ENCODE measurements at regions not wholly inside any gene's neighbourhood (a gene's known extent, or its start where the extent isn't known, plus 50 kb on each side); places are given as distances from the start of the nearest gene placed in this dataset.

GRCh38 chr12:111174251-111174960 is 194.5 kb downstream of the PHETA1 start:
- Histone ChIP-seq H3K36me3 (ENCODE audit: insufficient read depth, low read length) (no peaks in the 10 kb centered on the region), H3K27me3 (ENCODE audit: insufficient read depth, low read depth, low read length) (no peaks in the 10 kb centered on the region), H3K4me2 (ENCODE audit: low read length) (no peak overlapping the region), H3K79me2 (replicated peaks; ENCODE audit: insufficient read depth, low read length) (no peaks in the 10 kb centered on the region), H3K4me3 (ENCODE audit: low read length) (no peak overlapping the region), H3F3A (ENCODE audit: insufficient read depth, low read length, poor library complexity, severe bottlenecking) (no peaks in the 10 kb centered on the region), H3K27ac (ENCODE audit: low read length) (no peak overlapping the region), H3K9me2 (ENCODE audit: insufficient read depth, low read length) (no peaks in the 10 kb centered on the region), H2AFZ (ENCODE audit: low read depth, low read length) (no peak overlapping the region), H3K9me3 (ENCODE audit: low read length) (no peaks in the 10 kb centered on the region), H4K20me1 (ENCODE audit: insufficient read depth) (no peaks in the 10 kb centered on the region), H3K9ac (ENCODE audit: low read length) (no peak overlapping the region)
- TF ChIP-seq CTCF (IDR thresholded peaks at IDR 0.05; ENCODE audit: poor library complexity, severe bottlenecking) (peak; percentile 19), SMC3 (conservative IDR thresholded peaks at IDR 0.05; ENCODE audit: poor library complexity) (no peak), REST (IDR thresholded peaks at IDR 0.05; ENCODE audit: borderline replicate concordance) (no peak)

GRCh38 chr12:111173836-111174235 is 195.1 kb downstream of the PHETA1 start:
- Histone ChIP-seq H3K9me2 (ENCODE audit: insufficient read depth, low read length) (no peaks in the 10 kb centered on the region), H3K9me3 (ENCODE audit: low read length) (no peaks in the 10 kb centered on the region), H3K27me3 (ENCODE audit: insufficient read depth, low read depth, low read length) (no peaks in the 10 kb centered on the region), H4K20me1 (ENCODE audit: insufficient read depth) (no peaks in the 10 kb centered on the region), H3F3A (ENCODE audit: insufficient read depth, low read length, poor library complexity, severe bottlenecking) (no peaks in the 10 kb centered on the region), H3K27ac (ENCODE audit: low read length) (no peak overlapping the region), H3K79me2 (replicated peaks; ENCODE audit: insufficient read depth, low read length) (no peaks in the 10 kb centered on the region), H3K36me3 (ENCODE audit: insufficient read depth, low read length) (no peaks in the 10 kb centered on the region), H3K4me3 (ENCODE audit: low read length) (no peak overlapping the region), H2AFZ (ENCODE audit: low read depth, low read length) (no peak overlapping the region), H3K4me2 (ENCODE audit: low read length) (no peak overlapping the region), H3K9ac (ENCODE audit: low read length) (no peak overlapping the region)
- TF ChIP-seq EP300 (conservative IDR thresholded peaks at IDR 0.05; ENCODE audit: poor library complexity, severe bottlenecking) (no peak), TAF1 (IDR thresholded peaks at IDR 0.05; ENCODE audit: low read depth) (no peak)

- H3K27me3 ChIP-seq (ENCODE audit: insufficient read depth, low read depth, low read length), result no peaks in the 10 kb centered on the region
- no peak overlapping the region for H3K9ac ChIP-seq (ENCODE audit: low read length)
- no peaks in the 10 kb centered on the region for H3F3A ChIP-seq (ENCODE audit: insufficient read depth, low read length, poor library complexity, severe bottlenecking)
- no peaks in the 10 kb centered on the region for H3K36me3 ChIP-seq (ENCODE audit: insufficient read depth, low read length)
- no peak overlapping the region for H3K4me2 ChIP-seq (ENCODE audit: low read length)
- no peaks in the 10 kb centered on the region for H4K20me1 ChIP-seq (ENCODE audit: insufficient read depth)
- H3K79me2 ChIP-seq (replicated peaks; ENCODE audit: insufficient read depth, low read length), result no peaks in the 10 kb centered on the region
- no peaks in the 10 kb centered on the region for H3K9me3 ChIP-seq (ENCODE audit: low read length)
- no peak overlapping the region for H3K27ac ChIP-seq (ENCODE audit: low read length)
- H3K4me3 ChIP-seq (ENCODE audit: low read length), result no peak overlapping the region
- H3K9me2 ChIP-seq (ENCODE audit: insufficient read depth, low read length), result no peaks in the 10 kb centered on the region
- no peak overlapping the region for H2AFZ ChIP-seq (ENCODE audit: low read depth, low read length)
- TF ChIP-seq MXI1 (conservative IDR thresholded peaks at IDR 0.05; ENCODE audit: poor library complexity, severe bottlenecking) (no peak), EP300 (conservative IDR thresholded peaks at IDR 0.05; ENCODE audit: poor library complexity, severe bottlenecking) (no peak), SMC3 (conservative IDR thresholded peaks at IDR 0.05; ENCODE audit: poor library complexity) (no peak), TAF1 (IDR thresholded peaks at IDR 0.05; ENCODE audit: low read depth) (no peak), RAD21 (conservative IDR thresholded peaks at IDR 0.05) (no peak), CTCF (IDR thresholded peaks at IDR 0.05; ENCODE audit: poor library complexity, severe bottlenecking) (no peak), POLR2AphosphoS5 (IDR thresholded peaks at IDR 0.05) (no peak), REST (IDR thresholded peaks at IDR 0.05; ENCODE audit: borderline replicate concordance) (no peak), EZH2 (IDR thresholded peaks at IDR 0.05; ENCODE audit: borderline replicate concordance, insufficient read depth, low read length, poor library complexity, severe bottlenecking) (no peak)
Measured at GRCh38 chr12:111173391-111173790, 195.5 kb downstream of the PHETA1 start.
